NCI-H2227 treated with DMSO at 0.1 percent for 48 hours (cell line): ENCODE measurements at regions not wholly inside any gene's neighbourhood (a gene's known extent, or its start where the extent isn't known, plus 50 kb on each side); places are given as distances from the start of the nearest gene placed in this dataset.
"Not testable (repeated sequence)": the region's sequence is repeated elsewhere in the genome, so short reads cannot be mapped to it uniquely, and the experiment has no call there.

ENCODE experiments used
- DNase-seq: peaks from one replicate; lab custom pipeline; 2025; lab: John Stamatoyannopoulos, UW

DNA sequence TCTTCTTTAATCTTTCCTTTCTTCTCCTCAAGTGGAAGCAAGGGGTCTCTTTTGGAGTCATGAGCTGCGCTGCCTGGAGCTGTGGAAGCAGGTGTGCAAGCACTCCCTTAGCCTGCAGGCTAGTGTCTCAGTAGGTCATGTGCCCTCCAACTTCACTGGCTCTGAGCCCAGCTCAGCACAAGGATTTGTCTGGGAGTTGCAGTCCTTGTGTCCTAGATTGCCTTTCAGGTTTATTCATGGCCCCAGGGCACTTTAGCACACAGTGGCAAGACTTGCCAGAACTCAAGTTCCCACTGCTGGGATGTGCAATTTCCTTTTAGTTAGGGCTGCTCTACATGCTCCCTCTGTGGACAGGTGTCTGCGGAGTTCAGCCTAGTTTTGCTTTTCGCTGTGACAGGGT, 211.7 kb downstream of the LIG4 start:
- no peak for DNase-seq

DNA sequence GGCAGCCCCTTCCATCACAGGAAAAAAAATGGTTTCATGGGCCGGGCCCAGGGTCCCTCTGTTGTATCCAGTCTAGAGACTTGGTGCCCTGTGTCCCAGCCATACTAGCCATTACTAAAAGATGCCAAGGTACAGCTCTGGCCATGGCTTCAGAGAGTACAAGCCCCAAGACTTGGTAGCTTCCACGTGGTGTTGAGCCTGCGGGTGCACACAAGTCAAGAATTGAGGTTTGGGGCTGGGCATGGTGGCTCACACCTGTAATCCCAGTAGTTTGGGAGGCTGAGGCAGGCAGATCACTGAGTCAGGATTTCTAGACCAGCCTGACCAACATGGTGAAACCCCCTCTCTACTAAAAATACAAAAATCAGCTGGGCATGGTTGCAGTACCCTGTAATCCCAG, 214.3 kb downstream of the LIG4 start:
- no peak for DNase-seq

DNA sequence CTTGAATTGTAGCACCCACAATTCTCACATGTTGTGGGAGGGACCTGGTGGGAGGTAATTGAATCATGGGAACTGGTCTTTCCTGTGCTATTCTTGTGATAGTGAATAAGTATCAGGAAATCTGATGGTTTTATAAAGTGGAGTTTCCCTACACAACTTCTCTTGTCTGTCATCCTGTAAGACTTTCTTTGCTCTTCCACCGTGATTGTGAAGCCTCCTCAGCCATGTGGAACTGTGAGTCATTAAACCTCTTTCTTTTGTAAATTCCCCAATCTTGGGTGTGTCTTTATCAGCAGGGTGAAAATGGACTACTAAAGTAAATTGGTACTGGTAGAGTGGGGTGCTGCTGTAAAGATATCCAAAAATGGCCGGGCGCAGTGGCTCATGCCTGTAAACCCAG, 215.6 kb downstream of the LIG4 start:
- no peak for DNase-seq

DNA sequence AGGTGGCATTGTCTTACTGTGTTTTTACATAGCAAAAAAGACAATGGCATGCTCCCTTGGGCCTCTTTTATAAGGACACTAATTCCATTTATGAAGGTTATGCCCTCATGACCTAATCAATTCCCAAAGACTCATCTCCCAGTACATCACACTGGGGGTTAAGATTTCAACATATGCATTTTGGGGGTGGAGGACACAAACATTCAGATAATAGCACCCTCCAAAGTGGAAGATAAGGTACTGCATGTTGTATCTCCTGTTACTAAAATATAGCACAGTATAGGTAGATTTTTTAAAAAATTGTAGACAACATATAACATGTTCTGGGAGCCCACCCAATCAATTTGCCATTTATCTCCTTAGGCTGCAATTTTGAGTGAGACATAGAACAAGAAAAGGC, 221.2 kb downstream of the LIG4 start:
- no peak for DNase-seq

DNA sequence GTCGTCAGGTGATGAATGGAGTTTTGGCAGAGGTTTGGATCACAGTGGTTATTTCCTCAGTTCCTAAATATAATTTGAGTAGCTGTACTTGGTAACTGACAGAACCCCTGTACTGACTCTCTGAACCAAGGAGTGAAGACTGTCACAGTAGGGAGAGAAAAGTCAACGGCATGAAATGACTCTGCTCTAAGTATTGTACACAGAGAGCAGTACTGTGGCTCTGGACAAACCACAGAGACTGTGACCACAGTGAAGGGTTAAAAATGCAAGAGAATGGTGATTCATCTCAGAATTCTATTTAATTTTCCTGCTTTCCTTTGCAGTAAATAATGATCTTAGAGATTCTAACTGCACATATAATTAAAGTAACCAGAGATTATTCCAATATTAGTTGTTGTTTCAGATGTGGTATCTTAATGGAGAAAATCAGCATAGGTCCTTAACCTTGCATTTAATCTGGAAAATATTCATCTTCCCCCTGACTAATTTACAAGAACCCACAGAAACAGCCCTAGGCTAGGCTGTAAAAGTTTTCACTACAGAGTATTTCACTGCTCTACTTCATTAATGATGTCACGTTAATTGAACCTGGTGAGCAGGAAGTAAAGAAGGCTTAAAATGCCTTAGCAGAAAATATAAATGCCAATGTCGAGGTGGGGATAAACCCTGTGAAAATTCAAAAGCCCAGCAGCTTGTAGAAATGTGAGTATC, 221.9 kb downstream of the LIG4 start:
- DNase-seq = no peak

DNA sequence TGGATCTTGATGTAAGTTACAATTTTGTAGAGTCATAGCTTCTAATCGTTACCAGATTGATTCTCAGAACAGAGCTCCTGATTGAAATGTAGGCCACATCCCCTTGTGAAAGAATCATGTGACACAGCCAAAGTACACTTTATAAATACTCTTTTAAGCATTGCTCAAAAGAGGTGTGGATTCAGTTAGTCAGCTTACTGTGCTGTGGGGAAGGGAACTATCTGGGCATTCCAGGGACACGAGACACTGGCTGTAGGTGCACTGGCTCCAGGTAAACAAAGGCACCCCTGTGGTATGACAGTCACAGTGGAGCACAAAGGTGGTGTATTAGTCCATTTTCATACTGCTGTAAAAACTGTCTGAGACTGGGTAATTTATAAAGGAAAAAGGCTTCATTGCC, 222.8 kb downstream of the LIG4 start:
- no peak for DNase-seq

DNA sequence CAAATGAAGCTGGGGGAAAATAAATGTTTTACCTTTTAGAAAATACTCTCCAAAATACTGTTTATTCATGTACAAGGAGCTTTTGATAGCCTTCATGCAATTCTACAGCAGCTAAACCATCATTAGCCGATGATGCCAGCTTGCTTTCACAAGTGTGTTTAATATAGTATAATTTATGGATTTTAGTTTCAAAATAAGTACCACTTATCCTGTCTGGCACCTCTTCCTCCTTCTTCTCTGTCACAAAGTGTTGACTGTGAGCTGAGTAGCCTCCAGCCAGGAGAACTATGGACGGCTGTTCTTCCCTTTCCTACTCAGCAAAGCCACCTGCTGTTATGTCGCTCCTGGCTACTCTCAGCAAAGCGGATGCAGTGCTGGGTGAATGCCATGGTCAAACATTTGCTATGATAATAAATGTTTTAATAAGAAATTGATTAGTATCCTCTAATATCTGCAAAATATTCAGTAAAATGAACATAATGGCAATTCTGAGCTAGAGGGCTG, 238.2 kb downstream of the LIG4 start:
- no peak for DNase-seq

DNA sequence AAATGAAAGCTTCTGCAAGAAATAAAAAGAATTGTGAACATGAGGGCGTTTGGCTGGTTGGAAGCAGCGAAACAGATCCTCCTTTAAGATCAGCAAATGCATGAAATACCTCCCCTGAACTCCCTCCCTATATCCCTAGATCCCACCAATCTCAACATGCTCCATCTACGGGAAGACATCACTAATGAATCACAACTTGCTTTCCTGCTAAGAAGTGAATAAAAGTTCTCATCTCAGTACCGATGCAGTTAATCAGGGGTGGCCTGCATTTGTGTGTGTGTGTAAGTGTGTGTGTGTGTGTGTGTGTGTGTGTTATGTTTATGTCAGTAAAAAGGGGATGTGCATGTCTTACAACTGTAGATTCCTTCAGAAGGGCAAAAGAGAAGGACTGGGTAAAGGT, 238.7 kb downstream of the LIG4 start:
- no peak for DNase-seq

DNA sequence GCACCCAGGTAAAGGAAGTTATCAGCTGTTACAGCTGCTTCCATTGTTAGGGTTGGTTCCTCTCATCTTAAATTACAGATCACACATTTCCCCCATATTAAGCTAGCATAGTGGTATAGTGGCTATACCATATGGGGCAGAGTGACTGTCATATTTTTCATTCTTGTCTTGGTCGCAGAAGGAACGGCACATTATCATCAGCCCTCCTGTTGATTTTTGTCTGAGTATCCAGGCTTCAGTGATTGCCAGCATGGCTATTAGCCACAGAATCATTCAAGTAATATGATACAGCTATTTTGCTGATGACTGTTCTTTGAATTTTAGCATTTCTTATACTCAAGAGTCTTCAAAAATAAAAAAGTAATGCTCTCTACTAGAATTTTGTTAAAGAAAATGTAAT, 240.9 kb downstream of the LIG4 start:
- DNase-seq = no peak

DNA sequence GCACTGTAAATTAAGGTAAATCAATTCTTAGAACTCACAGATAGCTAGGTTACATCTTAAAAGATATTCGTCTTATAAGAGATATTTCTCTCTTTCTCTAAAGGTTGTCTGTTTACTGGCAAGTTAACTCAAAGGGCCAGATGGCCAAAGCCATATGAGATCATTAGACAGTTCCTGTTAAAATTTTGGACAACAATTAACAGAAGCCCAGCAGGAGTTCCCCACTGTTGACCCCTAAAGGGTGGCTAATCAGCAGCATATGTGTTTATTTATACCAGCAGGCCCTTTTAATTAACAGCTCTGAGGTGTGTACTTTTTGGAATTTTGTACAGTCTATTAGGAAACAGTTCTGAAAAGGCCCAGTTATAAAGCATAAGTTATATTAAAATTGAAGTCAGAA, 245.8 kb downstream of the LIG4 start:
- no peak for DNase-seq

DNA sequence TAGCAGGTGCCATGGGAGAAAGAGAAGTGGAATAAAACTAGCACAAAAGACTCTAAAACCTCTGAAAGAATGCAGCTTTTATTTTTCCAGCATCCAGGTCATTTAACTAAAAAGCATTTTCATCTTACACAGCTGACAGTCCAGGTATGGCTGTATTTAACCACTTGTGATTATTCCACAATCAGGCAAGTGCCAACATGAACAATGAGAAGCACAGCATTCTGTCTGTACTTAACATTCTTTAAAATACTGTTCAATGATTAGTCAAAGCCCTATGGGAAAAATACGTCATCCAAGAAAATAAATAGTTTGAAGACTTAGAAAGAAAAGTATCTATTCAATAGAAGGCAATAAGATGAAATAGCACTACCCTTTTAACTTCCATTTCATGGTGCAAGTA, 246.9 kb downstream of the LIG4 start:
- no peak for DNase-seq

DNA sequence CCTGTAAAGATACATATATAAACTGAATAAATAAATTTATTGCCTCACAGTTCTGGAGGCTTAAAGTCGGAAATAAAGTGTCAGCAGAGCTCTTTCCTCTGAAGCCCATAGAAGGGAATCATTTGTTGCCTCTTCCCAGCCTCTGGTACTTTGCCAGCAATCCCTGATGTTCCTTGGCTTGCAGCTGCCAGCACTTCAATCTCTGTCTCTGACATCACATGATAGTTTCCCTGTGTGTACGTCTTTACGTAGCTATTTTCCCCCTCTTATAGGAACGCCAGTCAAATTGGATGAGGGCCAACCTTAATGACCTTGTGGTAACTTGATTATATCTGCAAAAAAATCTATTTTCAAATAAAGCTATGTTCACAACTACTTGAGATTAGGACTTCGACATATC, 250.9 kb downstream of the LIG4 start:
- DNase-seq = no peak

DNA sequence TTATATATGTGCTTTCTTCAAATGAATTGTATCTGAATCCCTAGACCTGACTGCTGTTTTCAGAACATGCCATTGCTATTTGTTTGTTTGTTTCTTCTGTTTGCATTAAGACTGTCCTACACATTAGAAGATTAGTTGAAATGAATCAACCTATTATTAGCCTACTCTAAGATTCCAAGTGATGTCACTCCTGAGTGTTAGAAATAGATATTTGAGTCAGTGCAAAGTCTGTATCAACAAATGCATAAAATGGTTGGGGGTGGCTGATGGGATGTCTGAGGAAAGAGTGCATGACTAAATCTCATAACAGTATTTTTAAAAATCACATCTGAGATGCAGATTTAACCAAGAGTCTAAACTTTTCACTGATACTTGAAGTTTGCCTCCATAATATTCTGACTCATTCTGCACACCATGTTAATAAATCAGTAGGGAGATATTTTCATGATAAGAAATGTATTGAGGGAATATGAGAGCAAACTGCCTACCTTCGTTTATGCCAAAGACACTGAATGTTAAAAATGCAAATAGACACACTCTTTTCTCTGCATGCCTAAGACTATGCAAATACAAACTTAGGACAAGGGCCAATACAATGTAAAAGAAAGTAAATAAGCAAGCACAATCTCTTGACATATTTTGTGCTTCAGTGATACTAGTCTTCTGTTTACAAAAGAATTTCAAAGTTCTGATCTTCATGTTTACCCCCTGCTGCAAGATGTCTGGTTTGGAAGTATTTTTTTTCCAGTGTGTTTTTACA, 253.3 kb downstream of the LIG4 start:
- DNase-seq = no peak

DNA sequence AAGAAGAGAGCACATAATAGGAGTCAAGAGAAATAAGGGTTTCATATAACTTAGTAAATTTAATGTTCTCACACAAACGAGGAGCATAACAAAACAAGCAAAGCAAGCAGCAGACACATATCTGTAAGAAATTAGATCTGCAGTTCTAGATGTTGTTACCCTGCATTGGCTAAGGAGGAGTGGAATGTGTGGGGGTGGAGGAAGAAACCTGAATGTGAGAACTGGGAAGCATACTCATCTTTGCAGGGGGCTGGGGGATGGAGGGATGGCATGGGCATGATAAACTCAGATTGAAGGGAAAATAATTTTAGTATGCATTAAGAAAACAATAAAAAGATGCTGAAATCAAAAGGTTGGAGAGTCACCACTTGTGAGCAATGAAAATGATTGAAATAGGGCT, 255.0 kb downstream of the LIG4 start:
- DNase-seq = no peak

DNA sequence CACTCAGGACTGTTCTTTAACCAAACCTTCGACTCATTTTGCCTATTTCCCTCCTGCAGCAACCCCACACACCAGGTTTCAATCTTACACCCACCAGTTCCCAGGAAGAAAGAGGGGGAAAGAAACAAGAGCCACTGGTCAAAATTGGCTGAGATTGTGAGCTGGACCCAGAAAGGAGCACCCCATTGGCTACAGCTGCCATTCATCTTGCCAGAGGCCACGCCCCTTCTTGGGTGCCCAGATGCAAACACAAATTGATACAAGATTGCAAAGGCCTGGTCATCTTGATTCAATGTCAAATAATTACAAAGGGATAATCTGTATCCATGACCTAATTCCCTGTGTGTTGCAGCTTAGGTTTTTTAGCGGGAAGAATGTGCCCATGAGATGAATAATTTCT, 258.4 kb downstream of the LIG4 start:
- no peak for DNase-seq

DNA sequence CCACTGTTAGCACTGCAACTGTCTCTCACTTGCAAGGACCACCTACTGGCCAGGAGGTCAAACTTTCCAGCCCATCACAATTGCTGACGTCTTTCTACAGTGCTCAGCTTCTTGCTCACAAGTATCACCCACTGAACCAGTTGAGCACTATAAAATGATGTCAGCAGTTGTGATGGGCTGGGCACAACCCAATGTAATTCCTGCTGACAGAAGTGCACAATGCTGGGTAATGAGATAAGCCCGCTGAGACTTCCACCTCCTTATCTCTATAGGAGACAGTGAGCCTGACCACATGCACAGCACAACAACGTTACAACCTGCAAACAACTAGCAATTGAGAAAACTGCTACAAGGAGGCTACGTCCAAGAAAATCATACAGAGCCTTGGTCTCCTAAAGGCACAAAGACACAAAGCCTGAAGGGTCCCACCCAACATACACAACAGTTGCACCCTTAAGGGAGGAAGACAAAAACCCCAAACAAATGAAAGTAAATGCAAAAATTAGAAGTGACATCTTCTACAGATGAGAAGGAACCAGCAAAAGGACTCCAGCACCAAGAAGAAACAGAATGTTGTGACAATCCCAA, 273.2 kb downstream of the LIG4 start:
- no peak for DNase-seq

DNA sequence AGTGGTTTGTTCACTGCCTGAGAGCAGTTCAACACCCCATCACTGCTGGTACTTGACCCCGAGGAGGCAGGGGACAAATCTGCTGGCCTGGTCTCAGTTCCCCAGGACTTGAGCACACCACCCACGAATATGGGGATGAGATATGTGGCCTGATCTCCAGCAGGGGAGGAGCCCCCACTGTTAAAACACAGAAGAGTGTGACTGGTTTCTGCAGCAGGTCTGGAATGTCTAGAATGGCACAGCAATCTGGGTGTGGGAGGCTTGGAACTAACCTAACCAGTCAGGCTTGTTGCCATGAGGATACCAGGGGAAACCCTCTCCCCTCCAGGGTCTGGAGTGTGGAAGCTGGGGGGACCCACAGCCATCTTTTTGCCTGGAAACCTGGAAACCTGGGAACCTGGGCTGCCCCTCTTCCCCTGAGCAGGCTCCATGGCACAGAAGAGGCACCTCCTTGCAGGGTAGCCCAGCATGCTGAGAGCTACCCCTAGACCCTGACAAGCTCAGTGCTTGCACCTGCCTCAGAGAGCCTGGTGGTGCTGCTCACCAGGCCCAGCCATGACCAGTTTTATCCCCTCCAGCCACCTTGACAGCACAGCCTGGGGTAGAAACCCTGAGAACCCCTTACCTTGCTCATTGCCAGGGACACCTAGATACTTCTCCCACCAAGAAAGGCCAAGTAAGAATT, 273.8 kb downstream of the LIG4 start:
- DNase-seq = no peak

DNA sequence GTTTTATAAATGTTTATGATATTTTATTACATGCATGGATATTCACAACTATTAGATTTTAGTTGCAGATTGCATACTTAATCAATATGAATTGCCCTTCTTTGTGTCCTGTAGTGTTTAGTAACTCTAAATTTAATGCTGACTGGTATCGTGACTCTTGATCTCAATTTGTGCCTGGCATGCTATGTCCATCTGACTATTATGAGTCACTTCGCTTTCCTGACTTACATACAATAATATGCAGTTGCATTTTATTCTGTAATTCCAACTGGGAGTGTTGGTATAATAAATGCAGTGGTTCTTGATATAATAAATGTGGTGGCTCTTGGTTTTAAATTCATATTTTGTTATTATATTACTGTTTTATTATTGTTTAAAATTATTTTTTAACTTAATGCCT, 277.5 kb downstream of the LIG4 start:
- no peak for DNase-seq

DNA sequence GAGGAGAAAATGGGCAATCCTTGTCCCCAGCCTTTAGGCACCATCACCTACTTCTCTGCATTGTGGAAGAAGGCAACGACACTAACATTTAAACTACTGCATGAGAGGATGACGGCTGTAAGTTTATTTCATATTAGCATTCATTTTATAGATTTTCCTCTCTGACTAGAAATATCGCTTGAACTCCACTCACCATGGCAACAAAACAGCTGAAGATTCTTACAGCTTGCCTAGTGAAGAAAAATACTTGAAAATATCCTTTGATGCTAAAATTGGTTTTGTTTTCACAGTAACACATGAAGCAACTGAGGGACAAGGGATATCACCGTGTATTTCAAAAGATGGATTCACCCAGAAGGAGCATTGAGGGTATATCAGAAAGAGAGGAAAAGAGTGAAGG, 284.3 kb downstream of the LIG4 start:
- DNase-seq = no peak

DNA sequence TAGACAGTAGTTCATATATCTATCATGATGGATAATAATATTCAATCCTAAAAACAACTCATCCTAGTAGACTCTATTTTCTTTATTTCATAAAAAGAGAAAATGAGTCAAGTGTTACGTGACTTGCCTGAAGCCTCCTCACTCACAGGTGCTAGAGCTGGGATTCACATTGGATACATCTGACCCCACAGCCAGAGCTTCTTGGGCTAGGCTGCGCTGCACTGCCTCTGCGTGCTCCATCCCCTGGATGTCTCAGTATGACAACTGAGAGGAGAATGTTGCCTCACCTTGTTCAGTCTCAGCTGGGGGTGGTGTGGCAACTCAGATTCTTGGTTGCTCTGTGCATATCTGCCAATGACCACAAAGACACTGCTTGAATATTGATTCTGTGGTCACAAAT, 286.6 kb downstream of the LIG4 start:
- DNase-seq = no peak

DNA sequence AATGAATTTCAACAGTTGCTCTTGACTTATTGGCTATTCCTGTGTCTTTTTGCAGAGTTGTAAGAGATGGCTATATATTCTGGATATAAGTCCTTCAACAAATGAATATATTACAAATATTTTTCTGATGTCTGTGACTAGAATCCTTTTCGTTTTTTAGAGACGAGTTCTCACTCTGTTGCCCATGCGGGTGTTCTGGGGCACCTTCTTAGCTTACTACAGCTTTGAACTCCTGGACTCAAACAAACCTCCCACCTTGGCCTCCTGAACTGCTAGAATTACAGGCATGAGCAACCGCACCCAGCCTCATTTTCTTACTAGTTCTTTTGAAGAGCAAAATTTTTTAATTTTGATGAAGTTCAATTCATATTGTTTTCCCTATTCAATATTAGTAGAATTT, 287.8 kb downstream of the LIG4 start:
- no peak for DNase-seq

DNA sequence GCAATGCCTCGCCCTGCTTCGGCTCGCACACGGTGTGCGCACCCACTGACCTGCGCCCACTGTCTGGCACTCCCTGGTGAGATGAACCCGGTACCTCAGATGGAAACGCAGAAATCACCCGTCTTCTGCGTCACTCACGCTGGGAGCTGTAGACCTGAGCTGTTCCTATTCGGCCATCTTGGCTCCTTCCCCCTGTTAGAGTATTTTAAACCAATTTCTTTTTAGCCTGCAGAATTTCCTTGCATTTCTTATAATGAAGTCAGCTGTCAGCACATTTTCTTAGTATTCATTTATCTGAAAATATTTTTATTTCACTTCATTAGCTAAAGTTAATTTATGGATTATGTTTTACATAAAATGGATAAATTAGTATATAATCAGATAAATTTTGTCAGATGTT, 288.8 kb downstream of the LIG4 start:
- DNase-seq = not testable (repeated sequence)

DNA sequence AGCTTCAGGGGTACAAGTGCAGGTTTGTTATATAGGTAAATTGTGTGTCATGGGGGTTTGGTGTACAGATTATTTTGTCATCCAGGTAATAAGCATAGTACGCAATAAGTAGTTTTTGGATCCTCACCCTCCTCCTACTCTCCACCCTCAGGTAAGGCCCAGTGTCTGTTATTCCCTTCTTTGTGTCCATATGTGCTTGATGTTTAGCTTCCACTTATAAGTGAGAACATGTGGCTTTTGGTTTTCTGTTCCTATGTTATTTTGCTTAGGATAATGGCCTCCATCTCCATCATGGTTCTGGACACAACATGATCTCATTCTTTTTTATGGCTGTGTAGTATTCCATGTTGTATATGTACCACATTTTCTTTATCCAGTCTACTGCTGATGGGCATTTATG, 298.4 kb downstream of the LIG4 start:
- DNase-seq = not testable (repeated sequence)
